ENCODE measurements at regions not wholly inside any gene's neighbourhood (a gene's known extent, or its start where the extent isn't known, plus 50 kb on each side); places are given as distances from the start of the nearest gene placed in this dataset.
A peak's percentile ranks its signal among the peaks of the same experiment; 100 is the strongest.

GRCh38 chr6:74093361-74093760 is 397.4 kb downstream of the CD109 start:
- TF ChIP-seq ZNF274 (IDR thresholded peaks at IDR 0.05; ENCODE audit: low read depth, low read length): no peak
- TF ChIP-seq YY1 (IDR thresholded peaks at IDR 0.05; ENCODE audit: insufficient read depth, insufficient read length): no peak
- no peak for TF ChIP-seq SUZ12 (IDR thresholded peaks at IDR 0.05; ENCODE audit: extremely low read depth, insufficient read depth, insufficient read length)
- no peak for DNase-seq (ENCODE audit: low read depth, low spot score)
- Histone ChIP-seq H3K36me3 (ENCODE audit: insufficient read depth, insufficient read length, low read length) (no peaks in the 10 kb centered on the region), H3K9ac (ENCODE audit: insufficient read length, low read depth) (no peak overlapping the region), H3K27me3 (ENCODE audit: insufficient read depth, insufficient read length) (no peaks in the 10 kb centered on the region), H3K4me3 (ENCODE audit: insufficient read length, low read depth) (no peak overlapping the region), H3K4me1 (ENCODE audit: insufficient read depth, insufficient read length) (no peaks in the 10 kb centered on the region), H3K9me3 (ENCODE audit: insufficient read depth, low read length) (no peaks in the 10 kb centered on the region)

GRCh38 chr6:74091794-74092157 is 395.8 kb downstream of the CD109 start:
- Histone ChIP-seq H3K36me3 (ENCODE audit: insufficient read depth, insufficient read length, low read length) (no peaks in the 10 kb centered on the region), H3K4me3 (ENCODE audit: insufficient read length, low read depth) (no peak overlapping the region), H3K9me3 (ENCODE audit: insufficient read depth, low read length) (no peaks in the 10 kb centered on the region), H3K4me1 (ENCODE audit: insufficient read depth, insufficient read length) (no peaks in the 10 kb centered on the region), H3K27me3 (ENCODE audit: insufficient read depth, insufficient read length) (no peaks in the 10 kb centered on the region), H3K9ac (ENCODE audit: insufficient read length, low read depth) (no peak overlapping the region)
- TF ChIP-seq ZNF274 (IDR thresholded peaks at IDR 0.05; ENCODE audit: low read depth, low read length): no peak
- TF ChIP-seq SUZ12 (IDR thresholded peaks at IDR 0.05; ENCODE audit: extremely low read depth, insufficient read depth, insufficient read length): no peak
- no peak for TF ChIP-seq YY1 (IDR thresholded peaks at IDR 0.05; ENCODE audit: insufficient read depth, insufficient read length)
- DNase-seq (ENCODE audit: low read depth, low spot score): no peak

- Histone ChIP-seq H3K27me3 (ENCODE audit: insufficient read depth, insufficient read length) (no peaks in the 10 kb centered on the region), H3K9ac (ENCODE audit: insufficient read length, low read depth) (no peak overlapping the region), H3K36me3 (ENCODE audit: insufficient read depth, insufficient read length, low read length) (no peaks in the 10 kb centered on the region), H3K4me1 (ENCODE audit: insufficient read depth, insufficient read length) (no peaks in the 10 kb centered on the region), H3K9me3 (ENCODE audit: insufficient read depth, low read length) (no peaks in the 10 kb centered on the region), H3K4me3 (ENCODE audit: insufficient read length, low read depth) (no peak overlapping the region)
- no peak for TF ChIP-seq SUZ12 (IDR thresholded peaks at IDR 0.05; ENCODE audit: extremely low read depth, insufficient read depth, insufficient read length)
- no peak for TF ChIP-seq YY1 (IDR thresholded peaks at IDR 0.05; ENCODE audit: insufficient read depth, insufficient read length)
- no peak for TF ChIP-seq ZNF274 (IDR thresholded peaks at IDR 0.05; ENCODE audit: low read depth, low read length)
- peak; percentile 20 for DNase-seq (ENCODE audit: low read depth, low spot score)
Observed at GRCh38 chr6:74091136-74091793, 395.3 kb downstream of the CD109 start.

- Histone ChIP-seq H3K4me1 (ENCODE audit: insufficient read depth, insufficient read length) (no peaks in the 10 kb centered on the region), H3K36me3 (ENCODE audit: insufficient read depth, insufficient read length, low read length) (no peaks in the 10 kb centered on the region), H3K9ac (ENCODE audit: insufficient read length, low read depth) (no peak overlapping the region), H3K27me3 (ENCODE audit: insufficient read depth, insufficient read length) (no peaks in the 10 kb centered on the region), H3K9me3 (ENCODE audit: insufficient read depth, low read length) (no peaks in the 10 kb centered on the region), H3K4me3 (ENCODE audit: insufficient read length, low read depth) (no peak overlapping the region)
- TF ChIP-seq YY1 (IDR thresholded peaks at IDR 0.05; ENCODE audit: insufficient read depth, insufficient read length) (no peak), ZNF274 (IDR thresholded peaks at IDR 0.05; ENCODE audit: low read depth, low read length) (no peak), SUZ12 (IDR thresholded peaks at IDR 0.05; ENCODE audit: extremely low read depth, insufficient read depth, insufficient read length) (no peak)
- no peak for DNase-seq (ENCODE audit: low read depth, low spot score)
Observed at GRCh38 chr6:74087899-74088298, 391.9 kb downstream of the CD109 start.

GRCh38 chr6:74075896-74076295 is 379.9 kb downstream of the CD109 start:
- DNase-seq (ENCODE audit: low read depth, low spot score): no peak
- H3K36me3 ChIP-seq (ENCODE audit: insufficient read depth, insufficient read length, low read length): no peaks in the 10 kb centered on the region
- TF ChIP-seq SUZ12 (IDR thresholded peaks at IDR 0.05; ENCODE audit: extremely low read depth, insufficient read depth, insufficient read length) (no peak), ZNF274 (IDR thresholded peaks at IDR 0.05; ENCODE audit: low read depth, low read length) (no peak), YY1 (IDR thresholded peaks at IDR 0.05; ENCODE audit: insufficient read depth, insufficient read length) (no peak)
- H3K4me3 ChIP-seq (ENCODE audit: insufficient read length, low read depth): no peak overlapping the region
- H3K9ac ChIP-seq (ENCODE audit: insufficient read length, low read depth): no peak overlapping the region
- H3K4me1 ChIP-seq (ENCODE audit: insufficient read depth, insufficient read length): no peaks in the 10 kb centered on the region
- no peaks in the 10 kb centered on the region for H3K9me3 ChIP-seq (ENCODE audit: insufficient read depth, low read length)
- no peaks in the 10 kb centered on the region for H3K27me3 ChIP-seq (ENCODE audit: insufficient read depth, insufficient read length)

GRCh38 chr6:74075323-74075722 is 379.3 kb downstream of the CD109 start:
- no peaks in the 10 kb centered on the region for H3K27me3 ChIP-seq (ENCODE audit: insufficient read depth, insufficient read length)
- H3K4me1 ChIP-seq (ENCODE audit: insufficient read depth, insufficient read length): no peaks in the 10 kb centered on the region
- no peak overlapping the region for H3K9ac ChIP-seq (ENCODE audit: insufficient read length, low read depth)
- no peak for TF ChIP-seq SUZ12 (IDR thresholded peaks at IDR 0.05; ENCODE audit: extremely low read depth, insufficient read depth, insufficient read length)
- no peak for TF ChIP-seq YY1 (IDR thresholded peaks at IDR 0.05; ENCODE audit: insufficient read depth, insufficient read length)
- no peak for TF ChIP-seq ZNF274 (IDR thresholded peaks at IDR 0.05; ENCODE audit: low read depth, low read length)
- H3K4me3 ChIP-seq (ENCODE audit: insufficient read length, low read depth): no peak overlapping the region
- H3K36me3 ChIP-seq (ENCODE audit: insufficient read depth, insufficient read length, low read length): no peaks in the 10 kb centered on the region
- no peak for DNase-seq (ENCODE audit: low read depth, low spot score)
- H3K9me3 ChIP-seq (ENCODE audit: insufficient read depth, low read length): no peaks in the 10 kb centered on the region

- no peak for TF ChIP-seq ZNF274 (IDR thresholded peaks at IDR 0.05; ENCODE audit: low read depth, low read length)
- no peak for TF ChIP-seq SUZ12 (IDR thresholded peaks at IDR 0.05; ENCODE audit: extremely low read depth, insufficient read depth, insufficient read length)
- TF ChIP-seq YY1 (IDR thresholded peaks at IDR 0.05; ENCODE audit: insufficient read depth, insufficient read length): no peak
- Histone ChIP-seq H3K27me3 (ENCODE audit: insufficient read depth, insufficient read length) (no peaks in the 10 kb centered on the region), H3K36me3 (ENCODE audit: insufficient read depth, insufficient read length, low read length) (no peaks in the 10 kb centered on the region), H3K4me1 (ENCODE audit: insufficient read depth, insufficient read length) (no peaks in the 10 kb centered on the region), H3K9me3 (ENCODE audit: insufficient read depth, low read length) (no peaks in the 10 kb centered on the region), H3K4me3 (ENCODE audit: insufficient read length, low read depth) (no peak overlapping the region), H3K9ac (ENCODE audit: insufficient read length, low read depth) (no peak overlapping the region)
- no peak for DNase-seq (ENCODE audit: low read depth, low spot score)
Observed at GRCh38 chr6:74074645-74075044, 378.6 kb downstream of the CD109 start.

Data from NT2/D1 (cell line).